Calu3 (cell line): ENCODE measurements at regions not wholly inside any gene's neighbourhood (a gene's known extent, or its start where the extent isn't known, plus 50 kb on each side); places are given as distances from the start of the nearest gene placed in this dataset.

Source experiments
- BruUV-seq: library from RNA; stranded (reverse); fragments of 400-500 nt; replicated peaks from 2 replicates; lab custom pipeline; 2021; lab: Mats Ljungman, UMichigan
- CTCF ChIA-PET: fragments of 300-600 bp; sonication (Branson Sonifier 250); formaldehyde crosslinking; loops from one replicate; lab custom pipeline; 2022; ENCODE audit warnings: antibody characterized with exemption; lab: Charles Lee
- DNase-seq: peaks from one replicate; pipeline ENCODE4 v3.0.0; 2022
- H3K27ac Mint-ChIP-seq: one replicate; pipeline ENCODE4 v1.8.0; 2022; ENCODE audit warnings: mixed read lengths; ENCODE audit not compliant: unreplicated experiment
- H3K27me3 Mint-ChIP-seq: one replicate; pipeline ENCODE4 v1.8.0; 2022; ENCODE audit warnings: mixed read lengths; ENCODE audit not compliant: unreplicated experiment
- H3K36me3 Mint-ChIP-seq: one replicate; pipeline ENCODE4 v1.8.0; 2022; ENCODE audit warnings: mild to moderate bottlenecking, moderate library complexity, mixed read lengths; ENCODE audit not compliant: insufficient read depth, unreplicated experiment
- H3K4me1 Mint-ChIP-seq: one replicate; pipeline ENCODE4 v1.8.0; 2022; ENCODE audit warnings: mild to moderate bottlenecking, low read depth, mixed read lengths; ENCODE audit not compliant: unreplicated experiment
- H3K4me3 Mint-ChIP-seq: one replicate; pipeline ENCODE4 v1.8.0; 2022; ENCODE audit warnings: mild to moderate bottlenecking, low read depth, moderate library complexity, mixed read lengths; ENCODE audit not compliant: unreplicated experiment
- H3K9me3 Mint-ChIP-seq: one replicate; pipeline ENCODE4 v1.8.0; 2022; ENCODE audit warnings: low read depth, mixed read lengths; ENCODE audit not compliant: unreplicated experiment
- intact Hi-C: fragments of 100-400 bp; cut with micrococcal nuclease; formaldehyde crosslinking; loops from one replicate; pipeline ENCODE4 v1.10.0; 2022; ENCODE audit not compliant: unreplicated experiment
- TF ChIP-seq, protein P1 (sequence below): fragments of 200-600 bp; IDR thresholded peaks from one replicate; pipeline ENCODE4 v1.8.0; 2022; ENCODE audit warnings: antibody characterized with exemption; ENCODE audit not compliant: unreplicated experiment

DNA sequence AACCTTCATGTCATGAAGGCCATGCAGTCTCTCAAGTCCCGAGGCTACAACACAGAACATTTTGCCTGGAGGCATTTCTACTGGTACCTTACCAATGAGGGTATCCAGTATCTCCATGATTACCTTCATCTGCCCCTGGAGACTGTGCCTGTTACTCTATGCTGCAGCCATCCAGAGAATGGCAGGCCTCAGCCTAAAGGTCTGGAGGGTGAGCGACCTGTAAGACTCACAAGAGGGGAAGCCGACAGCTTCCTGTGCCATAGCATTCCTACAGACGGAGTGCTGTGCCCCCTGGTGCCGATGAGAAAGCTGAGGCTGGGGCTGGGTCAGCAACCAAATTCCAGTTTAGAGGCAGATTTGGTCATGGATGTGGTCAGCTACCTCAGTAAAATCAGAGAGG is 51.3 kb upstream of the CADPS start:
- Mint-ChIP-seq H3K36me3 (no peaks in the 10 kb centered on the region), H3K4me3 (no peak overlapping the region), H3K4me1 (peaks cover 11% of the 10 kb centered on the region), H3K27me3 (peaks cover 9% of the 10 kb centered on the region), H3K9me3 (peaks cover 4% of the 10 kb centered on the region), H3K27ac (no peak overlapping the region)
- no TSS peak for BruUV-seq
- CTCF ChIA-PET: interaction anchor here (0.7 kb wide), 1 partner anchor 31 kb away, joined by 3 read pairs; no protein-coding TSS in a partner anchor
- TF ChIP-seq, protein P1, sequence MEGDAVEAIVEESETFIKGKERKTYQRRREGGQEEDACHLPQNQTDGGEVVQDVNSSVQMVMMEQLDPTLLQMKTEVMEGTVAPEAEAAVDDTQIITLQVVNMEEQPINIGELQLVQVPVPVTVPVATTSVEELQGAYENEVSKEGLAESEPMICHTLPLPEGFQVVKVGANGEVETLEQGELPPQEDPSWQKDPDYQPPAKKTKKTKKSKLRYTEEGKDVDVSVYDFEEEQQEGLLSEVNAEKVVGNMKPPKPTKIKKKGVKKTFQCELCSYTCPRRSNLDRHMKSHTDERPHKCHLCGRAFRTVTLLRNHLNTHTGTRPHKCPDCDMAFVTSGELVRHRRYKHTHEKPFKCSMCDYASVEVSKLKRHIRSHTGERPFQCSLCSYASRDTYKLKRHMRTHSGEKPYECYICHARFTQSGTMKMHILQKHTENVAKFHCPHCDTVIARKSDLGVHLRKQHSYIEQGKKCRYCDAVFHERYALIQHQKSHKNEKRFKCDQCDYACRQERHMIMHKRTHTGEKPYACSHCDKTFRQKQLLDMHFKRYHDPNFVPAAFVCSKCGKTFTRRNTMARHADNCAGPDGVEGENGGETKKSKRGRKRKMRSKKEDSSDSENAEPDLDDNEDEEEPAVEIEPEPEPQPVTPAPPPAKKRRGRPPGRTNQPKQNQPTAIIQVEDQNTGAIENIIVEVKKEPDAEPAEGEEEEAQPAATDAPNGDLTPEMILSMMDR: no peak
- no peak for DNase-seq
- intact Hi-C loops: no loop called here

DNA sequence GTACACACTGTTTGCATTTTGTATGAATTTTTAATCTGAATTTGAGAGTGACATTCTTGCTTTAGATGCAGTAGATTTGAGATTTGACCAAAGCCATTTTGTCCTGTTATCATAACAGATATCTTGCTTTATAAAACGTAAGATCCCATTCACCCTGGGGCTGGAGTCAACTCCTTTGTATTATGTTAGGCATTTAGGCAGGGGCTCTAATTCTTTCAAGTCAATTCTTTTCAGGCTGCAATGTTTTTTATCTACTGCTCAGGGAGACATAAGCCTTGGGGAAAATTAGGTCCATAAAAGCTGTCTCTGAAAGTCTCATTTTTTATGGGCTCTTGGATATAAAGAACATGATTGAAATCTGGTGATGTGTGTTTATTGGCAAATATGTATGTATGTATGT is 53.0 kb upstream of the CADPS start:
- Mint-ChIP-seq H3K27ac (no peak overlapping the region), H3K4me3 (no peak overlapping the region)
- intact Hi-C loops: no loop called here

DNA sequence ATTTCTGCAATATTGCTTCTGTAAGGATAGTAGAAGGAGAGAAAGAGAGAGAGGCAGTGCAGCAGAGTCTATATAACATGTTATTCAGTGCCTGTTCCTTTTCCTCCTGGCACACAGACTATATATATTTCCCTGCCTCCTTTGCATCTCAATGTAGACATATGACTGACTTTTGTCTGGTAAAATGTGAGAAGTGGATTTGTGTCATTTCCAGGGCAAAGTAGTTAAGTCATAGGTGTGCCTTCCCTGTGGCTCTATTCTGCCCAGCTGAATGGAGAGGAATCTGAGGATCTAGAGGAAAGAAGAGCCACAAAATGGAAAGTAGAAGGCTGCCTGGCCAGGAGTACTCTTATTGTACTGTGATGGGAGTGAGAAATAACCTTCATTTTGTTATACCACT is 54.6 kb upstream of the CADPS start:
- intact Hi-C loops: no loop called here
- peaks cover 8% of the 10 kb centered on the region for H3K4me1 Mint-ChIP-seq
- BruUV-seq: no TSS peak
- H3K4me3 Mint-ChIP-seq: no peak overlapping the region
- H3K9me3 Mint-ChIP-seq: peaks cover 4% of the 10 kb centered on the region
- H3K27ac Mint-ChIP-seq: no peak overlapping the region
- DNase-seq: no peak
- H3K36me3 Mint-ChIP-seq: no peaks in the 10 kb centered on the region
- CTCF ChIA-PET: no interaction called here
- H3K27me3 Mint-ChIP-seq: no peaks in the 10 kb centered on the region
- TF ChIP-seq, protein P1: no peak

More for the DNA sequence above, 53.0 kb upstream of the CADPS start:
- no peak for DNase-seq
- BruUV-seq: no TSS peak
- H3K27me3 Mint-ChIP-seq: peaks cover 9% of the 10 kb centered on the region
- CTCF ChIA-PET: no interaction called here
- peaks cover 8% of the 10 kb centered on the region for H3K4me1 Mint-ChIP-seq
- peaks cover 4% of the 10 kb centered on the region for H3K9me3 Mint-ChIP-seq
- TF ChIP-seq, protein P1: no peak
- no peaks in the 10 kb centered on the region for H3K36me3 Mint-ChIP-seq

DNA sequence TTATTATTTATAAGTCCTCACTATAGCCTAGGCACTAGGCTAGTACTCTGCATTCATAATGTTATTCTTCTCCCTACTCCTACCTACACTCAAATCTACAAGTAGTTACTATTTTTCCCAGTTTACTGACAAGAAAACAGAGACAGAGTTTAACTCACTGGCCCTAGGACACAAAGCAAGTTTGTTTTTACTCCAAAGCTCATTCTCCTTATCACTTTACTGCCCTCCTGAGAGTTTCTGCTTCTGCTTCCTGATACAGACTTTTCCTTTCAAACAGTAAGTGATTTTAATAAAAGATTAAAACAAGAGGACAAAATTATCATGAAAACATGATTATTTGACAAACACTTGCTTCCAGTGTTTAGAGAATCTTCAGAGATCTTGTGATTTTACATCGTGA is 60.6 kb upstream of the CADPS start:
- CTCF ChIA-PET: no interaction called here
- H3K27ac Mint-ChIP-seq: no peak overlapping the region
- intact Hi-C loops: no loop called here
- peaks cover 3% of the 10 kb centered on the region for H3K9me3 Mint-ChIP-seq
- H3K27me3 Mint-ChIP-seq: no peaks in the 10 kb centered on the region
- peaks cover 26% of the 10 kb centered on the region for H3K4me1 Mint-ChIP-seq
- DNase-seq: no peak
- TF ChIP-seq, protein P1: no peak
- no TSS peak for BruUV-seq
- H3K36me3 Mint-ChIP-seq: no peaks in the 10 kb centered on the region
- H3K4me3 Mint-ChIP-seq: no peak overlapping the region
